GM23248 (cell line): ENCODE measurements at regions not wholly inside any gene's neighbourhood (a gene's known extent, or its start where the extent isn't known, plus 50 kb on each side); places are given as distances from the start of the nearest gene placed in this dataset.

Experiments used
- EZH2 ChIP-seq: fragments of 200-600 bp; sonication (generic); IDR thresholded peaks from 2 replicates; pipeline ENCODE4 v1.6.1; 2018; ENCODE audit warnings: antibody characterized with exemption, mild to moderate bottlenecking; ENCODE audit not compliant: insufficient read depth, poor library complexity, severe bottlenecking
- EZH2phosphoT487 ChIP-seq: fragments of 200-600 bp; sonication (generic); IDR thresholded peaks from 2 replicates; pipeline ENCODE4 v1.6.1; 2018; ENCODE audit warnings: antibody characterized with exemption, moderate library complexity, mild to moderate bottlenecking, low read depth; ENCODE audit not compliant: insufficient read depth

DNA sequence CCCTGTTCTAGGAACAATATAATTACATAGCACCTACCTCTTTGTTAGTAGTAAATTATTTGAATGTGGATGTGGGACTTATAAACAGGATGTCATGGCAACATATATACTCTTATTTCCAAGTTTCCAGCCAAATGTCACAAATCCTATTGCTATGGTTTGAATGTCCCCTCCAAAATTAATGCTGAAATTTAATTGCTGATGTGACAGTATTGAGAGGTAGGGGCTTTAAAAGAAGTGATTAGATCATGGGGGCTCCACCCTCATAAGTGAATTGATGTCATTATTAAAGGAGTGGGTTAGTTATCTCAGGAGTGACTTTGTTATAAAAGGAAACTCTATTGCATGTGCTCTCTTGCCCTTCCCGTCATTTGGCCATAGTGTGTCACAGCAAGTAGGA lies 164.2 kb upstream of the ATF7IP start:
- TF ChIP-seq EZH2 (no peak), EZH2phosphoT487 (no peak)
